K562 (cell line): ENCODE measurements at regions not wholly inside any gene's neighbourhood (a gene's known extent, or its start where the extent isn't known, plus 50 kb on each side); places are given as distances from the start of the nearest gene placed in this dataset.
"Not testable (repeated sequence)": the region's sequence is repeated elsewhere in the genome, so short reads cannot be mapped to it uniquely, and the experiment has no call there.

Experiments
- ATAC-seq: fragments of 200-7000 bp; cut with Tn5 transposase; 3 replicates; pipeline ENCODE4 v1.9.1; 2020; ENCODE audit warnings: moderate library complexity
- BruUV-seq: library from RNA; stranded (reverse); fragments of 400-500 nt; replicated peaks from 2 replicates; lab custom pipeline; 2021; lab: Mats Ljungman, UMichigan
- CTCF ChIA-PET: fragments of 300-600 bp; formaldehyde crosslinking; extraction: SDS; loops from one replicate; lab custom pipeline; 2021; ENCODE audit warnings: low intra/inter-chr PET ratio; lab: Yijun Ruan, JAX
- POLR2A ChIA-PET: fragments of 300-600, 350-650 bp; sonication (Branson Sonifier 250); formaldehyde crosslinking; extraction: SDS; loops from one replicate; lab custom pipeline; 2021; ENCODE audit warnings: antibody characterized with exemption, inconsistent platforms; lab: Yijun Ruan, JAX
- DNase-seq, 4 experiments: peaks; one replicate each; pipeline versions ENCODE4 v3.0.0 to v3.0.0-alpha.2; 2011 to 2018; ENCODE audit warnings: low spot score in 3 of 4, mixed read lengths in 3 of 4; ENCODE audit errors: extremely low read depth in 1 of 4
- FAIRE-seq: peaks from 2 replicates; lab custom pipeline; 2011; peaks lifted over from hg19 to GRCh38; lab: Jason Lieb, UNC
- H2AFZ ChIP-seq: 2 replicates; pipeline ENCODE4 v1.6.0; 2011; ENCODE audit warnings: low read depth, low read length, control low read depth, inconsistent platforms
- H3K27ac ChIP-seq: fragments of 200-600 bp; 3 replicates; pipeline ENCODE4 v1.8.0; 2011; ENCODE audit warnings: low read depth, mild to moderate bottlenecking, control low read depth, inconsistent platforms, low read length, moderate library complexity, mixed read lengths; ENCODE audit errors: extremely low read depth
- H3K27me3 ChIP-seq, 2 experiments: fragments of 300-600 bp in 1 of 2; 2 replicates in 1 of 2; 3 replicates in 1 of 2; pipeline versions ENCODE4 v1.6.0 to v1.8.0; 2011; ENCODE audit warnings: inconsistent platforms in 2 of 2, low read length in 2 of 2, mild to moderate bottlenecking in 1 of 2, mixed read lengths in 1 of 2, moderate library complexity in 1 of 2; ENCODE audit not compliant: control insufficient read depth in 2 of 2, insufficient read depth in 2 of 2
- H3K36me3 ChIP-seq: fragments of 300-600 bp; 3 replicates; pipeline ENCODE4 v1.8.0; 2011; ENCODE audit warnings: mild to moderate bottlenecking, low read length, inconsistent platforms; ENCODE audit not compliant: control insufficient read depth, insufficient read depth
- H3K4me1 ChIP-seq, 2 experiments: fragments of 200-600 bp in 1 of 2; replicated peaks in 1 of 2; 2 replicates in 1 of 2; 3 replicates in 1 of 2; pipeline versions ENCODE4 v1.5.1 to v1.8.0; 2011; ENCODE audit warnings: inconsistent platforms in 2 of 2, low read length in 2 of 2, mild to moderate bottlenecking in 1 of 2, mixed read lengths in 1 of 2, moderate library complexity in 1 of 2; ENCODE audit not compliant: control insufficient read depth in 2 of 2, insufficient read depth in 2 of 2
- H3K4me2 ChIP-seq: 2 replicates; pipeline ENCODE4 v1.6.1; 2011; ENCODE audit warnings: low read length, control low read depth, inconsistent platforms, mixed read lengths; ENCODE audit not compliant: insufficient read depth
- H3K4me3 ChIP-seq: fragments of 200-600 bp; sonication (generic), shearing (Covaris generic); 2 replicates; pipeline ENCODE4 v1.5.1; 2016; ENCODE audit warnings: control low read depth, inconsistent platforms
- H3K79me2 ChIP-seq: fragments of 200-600 bp; 3 replicates; pipeline ENCODE4 v1.8.0; 2011; ENCODE audit warnings: low read length, inconsistent platforms; ENCODE audit not compliant: control insufficient read depth, insufficient read depth
- H3K9ac ChIP-seq, 2 experiments: 2 replicates each; pipeline versions ENCODE4 v1.6.0 to v1.6.1; 2011; ENCODE audit warnings: low read depth in 2 of 2, low read length in 2 of 2, control low read depth in 1 of 2, inconsistent platforms in 1 of 2, mild to moderate bottlenecking in 1 of 2, mixed read lengths in 1 of 2; ENCODE audit not compliant: insufficient read depth in 1 of 2
- H3K9me1 ChIP-seq: one replicate; pipeline ENCODE4 v1.6.0; 2011; ENCODE audit warnings: inconsistent platforms, mild to moderate bottlenecking, low read length, moderate library complexity; ENCODE audit not compliant: control insufficient read depth, insufficient read depth
- H3K9me3 ChIP-seq: replicated peaks from 2 replicates; pipeline ENCODE4 v1.5.1; 2011; ENCODE audit warnings: low read depth, low read length, inconsistent platforms; ENCODE audit not compliant: control insufficient read depth, insufficient read depth
- H4K20me1 ChIP-seq: replicated peaks from 2 replicates; pipeline ENCODE4 v1.6.1; 2011; ENCODE audit warnings: low read length, inconsistent platforms, mixed read lengths; ENCODE audit not compliant: control insufficient read depth, insufficient read depth
- ARNT ChIP-seq, 2 experiments: fragments of 450-650 bp; IDR thresholded peaks; 2 replicates each; pipeline ENCODE4 v1.6.1; 2016; ENCODE audit warnings: mild to moderate bottlenecking in 1 of 2
- CGGBP1 ChIP-seq: fragments of 250-450 bp; sonication (Bioruptor Pico); IDR thresholded peaks from 2 replicates; pipeline ENCODE4 v1.9.0; 2021; ENCODE audit warnings: mild to moderate bottlenecking
- DNMT1 ChIP-seq: fragments of 450-650 bp; IDR thresholded peaks from 2 replicates; pipeline ENCODE4 v1.6.1; 2016; ENCODE audit warnings: antibody characterized with exemption, mild to moderate bottlenecking
- HNRNPUL1 ChIP-seq: fragments of 200-400 bp; formaldehyde crosslinking; IDR thresholded peaks from 2 replicates; pipeline ENCODE4 v1.6.1; 2017; ENCODE audit warnings: low read length
- TEAD4 ChIP-seq, 2 experiments: sonication (generic) in 1 of 2; formaldehyde crosslinking in 1 of 2; IDR thresholded peaks; 2 replicates each; pipeline versions ENCODE4 v1.6.1 to v1.8.0; 2012 to 2022; ENCODE audit warnings: borderline replicate concordance in 1 of 2, inconsistent platforms in 1 of 2, low read length in 1 of 2, mild to moderate bottlenecking in 1 of 2, missing genetic modification reagents in 1 of 2
- ZNF395 ChIP-seq: fragments of 200-800 bp; sonication (Bioruptor generic); IDR thresholded peaks from 2 replicates; pipeline ENCODE4 v1.6.1; 2017; ENCODE audit warnings: missing genetic modification characterization, missing compliant biosample characterization
- ZNF431 ChIP-seq: sonication (generic); formaldehyde crosslinking; IDR thresholded peaks from 2 replicates; pipeline ENCODE4 v1.8.0; 2022; ENCODE audit warnings: mild to moderate bottlenecking, missing genetic modification reagents
- WGBS: fragments of 100-300 bp; shearing (Covaris generic); methylation state at CpG from one replicate; pipeline ENCODE4 v1.1.6; 2016; ENCODE audit warnings: low coverage, mixed read lengths; ENCODE audit not compliant: insufficient coverage; ENCODE audit errors: missing lambda C conversion rate; 5-methylcytosine and 5-hydroxymethylcytosine counted together
- in situ Hi-C: fragments of 300-500 bp; cut with MboI; formaldehyde crosslinking; loops from 4 replicates; pipeline ENCODE4 v1.15.0; 2018; ENCODE audit warnings: inconsistent platforms, mixed read lengths
- intact Hi-C: fragments of 100-400 bp; cut with micrococcal nuclease; formaldehyde crosslinking; loops from 2 replicates; pipeline ENCODE4 v1.14.2; 2022

GRCh38 chr12:46686267-46686942 is 139.4 kb downstream of the SLC38A4 start (continued):
- no peak for TF ChIP-seq ARNT (IDR thresholded peaks at IDR 0.05)

DNA sequence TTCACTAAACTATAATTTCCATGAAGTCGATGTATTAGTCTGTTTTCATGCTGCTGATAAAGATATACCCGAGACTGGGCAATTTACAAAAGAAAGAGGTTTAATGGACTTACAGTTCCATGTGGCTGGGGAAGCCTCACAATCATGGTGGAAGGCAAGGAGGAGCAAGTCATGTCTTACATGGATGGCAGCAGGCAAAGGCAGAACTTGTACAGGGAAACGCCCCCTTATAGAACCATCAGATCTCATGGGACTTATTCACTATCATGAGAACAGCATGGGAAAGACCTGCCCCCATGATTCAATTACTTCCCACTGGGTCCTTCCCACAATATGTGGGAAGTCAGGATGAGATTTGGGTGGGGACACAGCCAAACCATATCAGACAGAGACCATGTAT is 141.6 kb downstream of the SLC38A4 start:
- H2AFZ ChIP-seq, ATAC-seq, POLR2A ChIA-PET, H3K27me3 ChIP-seq, H3K9me3 ChIP-seq, BruUV-seq, H4K20me1 ChIP-seq, H3K9ac ChIP-seq, H3K4me2 ChIP-seq, H3K4me3 ChIP-seq, H3K9me1 ChIP-seq, FAIRE-seq, DNase-seq, H3K27ac ChIP-seq, H3K79me2 ChIP-seq, H3K36me3 ChIP-seq, intact Hi-C loops, H3K4me1 ChIP-seq, in situ Hi-C loops: not testable (repeated sequence)
- CTCF ChIA-PET, result interaction anchor here (0.6 kb wide), 1 partner anchor 531 kb away, joined by 4 read pairs; no protein-coding TSS in a partner anchor
- WGBS, result 0% methylated on average over 3 of the region's 3 CpGs
- peak; percentile 94 for TF ChIP-seq ZNF431 (CRISPR knock-in tag)

GRCh38 chr12:46682148-46682547 is 143.6 kb downstream of the SLC38A4 start:
- no peak overlapping the region for H3K4me2 ChIP-seq
- H3K9ac ChIP-seq, result no peak overlapping the region
- H4K20me1 ChIP-seq, result no peaks in the 10 kb centered on the region
- FAIRE-seq, result no peak
- no peak overlapping the region for H3K27ac ChIP-seq
- DNase-seq, result no peak
- POLR2A ChIA-PET, result no interaction called here
- no TSS peak for BruUV-seq
- no peaks in the 10 kb centered on the region for H3K36me3 ChIP-seq
- 0% methylated on average over 1 of the region's 1 CpG for WGBS
- no peak overlapping the region for H3K4me3 ChIP-seq
- intact Hi-C loops, result no loop called here
- no peaks in the 10 kb centered on the region; the same call in 1 of the 2 replicates for H3K9me3 ChIP-seq
- CTCF ChIA-PET, result no interaction called here
- in situ Hi-C loops, result no loop called here
- H2AFZ ChIP-seq, result no peak overlapping the region
- no peaks in the 10 kb centered on the region for H3K79me2 ChIP-seq
- H3K27me3 ChIP-seq, result no peaks in the 10 kb centered on the region; a peak in 1 of 5 replicates
- H3K4me1 ChIP-seq, result no peaks in the 10 kb centered on the region; a peak in 1 of 5 replicates
- ATAC-seq, result no peak
- H3K9me1 ChIP-seq, result no peaks in the 10 kb centered on the region
- TF ChIP-seq TEAD4 (IDR thresholded peaks at IDR 0.05; ENCODE audit: low read length), result no peak
- no peak for TF ChIP-seq TEAD4 (CRISPR knock-in tag; IDR thresholded peaks at IDR 0.05; ENCODE audit: borderline replicate concordance)
- TF ChIP-seq ZNF395 (CRISPR knock-in tag), result no peak
- no peak for TF ChIP-seq CGGBP1 (CRISPR knock-in tag)
- TF ChIP-seq HNRNPUL1, result no peak
- TF ChIP-seq DNMT1, result no peak
